ENCODE measurements at regions not wholly inside any gene's neighbourhood (a gene's known extent, or its start where the extent isn't known, plus 50 kb on each side); places are given as distances from the start of the nearest gene placed in this dataset.
"Not testable (repeated sequence)": the region's sequence is repeated elsewhere in the genome, so short reads cannot be mapped to it uniquely, and the experiment has no call there.

DNA sequence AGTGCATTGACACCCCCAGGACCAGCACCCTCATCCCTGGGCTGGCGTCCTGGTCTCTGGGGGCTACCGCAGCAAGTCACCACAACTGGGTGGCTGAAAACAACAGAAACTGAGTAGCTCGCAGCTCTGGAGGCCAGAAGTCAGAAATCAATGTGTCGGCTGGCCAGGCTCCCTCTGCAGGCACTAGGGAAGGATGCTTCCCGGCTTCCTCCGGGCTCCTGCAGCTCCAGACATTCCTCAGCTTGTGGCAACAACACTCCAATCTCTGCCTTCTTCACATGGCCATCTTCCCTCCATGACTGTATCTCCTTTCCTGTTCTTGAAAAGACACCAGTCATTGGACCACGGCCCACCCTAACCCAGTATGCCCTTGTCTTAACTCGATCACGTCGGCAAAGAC, 224.2 kb downstream of the NPHP4 start:
- in situ Hi-C loops (cut with MboI; ENCODE audit: low sequenced_read_pairs), result no loop called here

DNA sequence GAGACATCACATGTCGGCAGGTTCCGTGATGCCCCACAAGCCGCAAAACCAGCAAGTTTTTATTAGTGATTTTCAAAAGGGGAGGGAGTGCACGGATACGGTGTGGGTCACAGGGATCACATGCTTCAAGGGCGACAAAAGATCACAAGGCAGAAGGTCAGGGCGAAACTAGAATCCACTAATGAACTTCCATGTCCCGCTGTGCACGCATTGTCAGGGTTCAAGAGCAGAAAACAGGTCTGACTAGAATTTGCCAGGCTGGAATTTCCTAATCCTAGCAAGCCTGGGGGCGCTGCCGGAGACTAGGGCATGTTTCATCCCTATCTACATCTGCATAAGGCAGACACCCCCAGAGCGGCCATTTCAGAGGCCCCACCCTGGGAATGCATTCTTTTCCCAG, 225.2 kb downstream of the NPHP4 start:
- in situ Hi-C loops (cut with MboI; ENCODE audit: low sequenced_read_pairs), result not testable (repeated sequence)

DNA sequence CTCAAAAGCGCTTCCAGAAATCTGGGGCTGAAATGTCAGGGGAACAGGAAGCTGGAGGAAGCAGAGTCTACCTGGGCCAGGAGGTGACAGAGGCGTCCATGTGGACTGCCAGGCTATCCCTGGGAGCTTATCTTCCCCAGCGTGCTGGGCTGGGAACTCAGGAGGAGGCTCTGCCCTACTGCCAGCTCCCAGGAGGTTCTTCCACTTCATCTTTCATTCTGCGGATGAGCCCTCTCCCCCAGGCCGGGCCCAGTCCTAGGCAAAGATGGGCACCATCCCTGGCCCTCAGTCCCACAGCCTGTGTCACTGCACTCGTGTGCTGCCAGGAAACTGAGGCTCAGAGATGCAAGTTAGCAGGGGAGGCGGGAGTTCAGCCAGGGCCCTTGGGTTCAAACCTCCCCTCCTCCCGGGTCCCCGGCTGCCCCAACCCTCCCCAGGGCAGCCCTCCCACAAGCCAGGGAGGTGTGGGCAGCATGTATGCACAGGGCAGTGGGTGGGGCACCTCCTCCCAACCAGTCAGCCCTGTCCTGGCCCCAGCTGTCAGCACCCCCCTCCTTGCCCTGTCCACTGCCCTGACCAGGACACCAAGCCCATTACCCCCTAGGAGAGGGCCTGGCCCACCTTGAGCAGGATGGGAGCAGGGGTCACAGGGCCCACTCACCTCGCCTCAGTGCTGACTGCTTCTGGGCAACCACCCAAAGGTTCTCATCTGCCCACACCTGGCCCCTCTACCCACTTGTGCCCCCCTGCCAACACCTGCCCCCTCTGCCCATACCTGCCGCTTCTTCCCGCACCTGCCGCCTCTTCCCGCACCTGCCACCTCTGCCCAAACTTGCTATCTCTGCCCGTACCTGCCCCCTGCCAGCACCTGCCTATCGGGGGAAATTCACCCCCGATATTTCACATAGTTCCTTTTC, 226.0 kb downstream of the NPHP4 start:
- in situ Hi-C loops (cut with MboI; ENCODE audit: low sequenced_read_pairs), result no loop called here

GRCh38 chr1:5765483-5765882, 226.7 kb downstream of the NPHP4 start:
- in situ Hi-C loops (cut with MboI; ENCODE audit: low sequenced_read_pairs), result no loop called here

- in situ Hi-C loops (cut with MboI; ENCODE audit: low sequenced_read_pairs), result no loop called here
Measured at GRCh38 chr1:5764959-5765358, 227.3 kb downstream of the NPHP4 start.

- in situ Hi-C loops (cut with MboI; ENCODE audit: low sequenced_read_pairs), result no loop called here
Measured at GRCh38 chr1:5764464-5764863, 227.8 kb downstream of the NPHP4 start.

DNA sequence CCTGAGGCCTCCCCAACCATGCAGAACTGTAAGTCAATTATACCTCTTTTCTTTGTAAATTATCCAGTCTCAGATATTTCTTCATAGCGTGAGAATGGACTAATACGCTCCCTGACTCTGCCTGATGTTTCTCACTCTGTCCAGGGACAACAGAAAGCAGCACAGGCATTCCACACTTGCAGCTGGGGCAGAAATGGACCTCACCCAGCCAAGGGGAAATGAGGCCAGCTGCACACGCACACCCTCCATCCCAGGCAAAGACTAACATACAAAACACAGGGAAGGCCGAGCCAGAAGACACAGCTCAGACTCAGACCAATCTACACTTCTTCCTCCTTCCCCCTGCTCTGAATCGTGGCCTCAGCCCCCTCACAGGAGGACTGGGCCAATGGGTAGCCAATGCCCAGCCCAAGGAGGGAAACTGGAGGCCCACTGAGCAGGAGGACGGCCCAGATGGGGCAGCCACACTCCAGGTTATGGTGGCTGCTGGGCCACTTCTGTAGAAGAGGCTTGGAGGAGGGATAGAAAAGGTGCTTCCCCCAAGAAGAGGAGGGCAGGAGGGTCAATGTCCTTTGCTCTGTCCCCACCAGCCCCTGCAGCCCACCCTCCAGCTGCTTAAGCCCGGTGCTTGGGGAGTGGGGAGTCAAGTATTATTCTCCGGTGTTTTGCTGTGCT, 228.4 kb downstream of the NPHP4 start:
- in situ Hi-C loops (cut with MboI; ENCODE audit: low sequenced_read_pairs), result no loop called here

DNA sequence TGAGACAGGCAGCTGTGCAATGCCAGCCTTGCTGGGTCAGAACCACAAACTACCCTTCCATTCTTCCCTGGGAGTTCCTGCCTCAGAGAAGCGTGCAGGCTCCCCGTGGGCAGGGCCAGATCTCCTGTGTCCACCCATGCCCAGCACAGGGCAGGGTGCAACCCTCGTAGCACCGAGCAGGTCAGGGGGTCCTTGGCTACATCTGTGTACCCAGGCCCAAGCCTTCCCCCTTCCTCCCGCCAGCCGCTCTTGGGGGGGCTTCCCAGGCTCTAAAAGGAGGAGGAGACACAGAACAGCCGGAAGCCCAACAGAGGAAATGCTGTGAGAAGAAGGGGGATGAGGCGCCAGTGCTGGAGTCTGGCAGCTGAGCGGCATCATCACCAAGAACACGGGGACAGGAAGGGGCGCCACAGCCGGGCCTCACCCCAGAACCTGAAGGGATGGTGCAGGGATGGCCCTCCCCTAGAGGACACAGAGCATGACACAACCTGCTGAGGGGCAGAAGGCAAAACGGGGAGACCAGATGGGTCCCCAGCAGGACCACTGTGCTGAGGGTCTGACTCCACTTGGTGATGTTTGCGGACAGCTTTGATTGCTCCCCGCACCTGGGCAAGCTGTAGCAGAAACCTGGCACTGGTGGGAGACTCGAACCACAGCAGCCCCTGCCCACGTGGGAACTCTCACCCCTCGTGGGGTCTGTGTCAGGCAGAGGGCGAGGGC, 233.2 kb downstream of the NPHP4 start:
- in situ Hi-C loops (cut with MboI; ENCODE audit: low sequenced_read_pairs), result no loop called here

DNA sequence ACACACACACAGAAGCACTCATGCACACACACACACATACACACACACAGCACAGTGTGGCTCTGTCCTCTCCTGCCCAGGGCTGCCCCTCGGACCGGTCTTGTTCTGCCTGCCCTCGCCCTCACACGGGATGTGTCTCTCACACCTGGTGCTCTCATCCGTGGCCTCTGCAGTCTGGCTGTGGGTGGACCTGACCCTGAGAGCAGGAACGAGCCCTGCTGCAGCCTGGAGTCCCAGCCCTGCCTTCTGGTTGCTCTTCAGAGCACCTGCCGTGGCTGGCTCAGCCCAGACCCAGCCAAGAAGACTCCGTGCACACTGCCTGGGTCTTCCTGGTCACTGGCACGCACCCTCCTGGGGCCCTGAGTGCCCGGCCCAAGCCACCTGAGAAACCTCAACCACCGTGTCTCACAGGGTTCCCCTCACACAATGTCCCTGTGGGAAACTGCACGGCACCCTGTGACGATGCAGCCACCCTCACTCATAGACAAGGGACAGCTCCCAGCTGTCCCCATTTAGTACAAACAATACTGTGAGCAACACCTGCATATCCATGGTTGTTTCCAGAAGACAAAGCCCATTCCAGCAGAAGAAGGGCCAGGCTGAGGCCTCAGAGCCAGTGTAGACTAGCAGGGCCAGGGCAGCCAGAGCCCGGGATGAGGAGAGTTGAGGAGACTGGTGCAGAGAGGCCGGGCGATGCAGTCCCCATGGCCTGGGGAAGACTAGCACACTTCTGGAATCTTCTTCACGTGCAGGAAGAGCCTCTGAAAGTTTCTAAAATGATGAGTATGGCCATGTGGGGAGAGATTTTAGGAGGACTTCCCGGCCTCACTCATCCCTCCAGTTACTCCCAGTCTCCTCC, 234.0 kb downstream of the NPHP4 start:
- in situ Hi-C loops (cut with MboI; ENCODE audit: low sequenced_read_pairs), result no loop called here

- in situ Hi-C loops (cut with MboI; ENCODE audit: low sequenced_read_pairs), result no loop called here
Measured at GRCh38 chr1:5757187-5757805, 234.9 kb downstream of the NPHP4 start.

- in situ Hi-C loops (cut with MboI; ENCODE audit: low sequenced_read_pairs), result no loop called here
Measured at GRCh38 chr1:5756434-5757186, 235.6 kb downstream of the NPHP4 start.

GRCh38 chr1:5755552-5756125, 236.6 kb downstream of the NPHP4 start:
- in situ Hi-C loops (cut with MboI; ENCODE audit: low sequenced_read_pairs), result no loop called here

DNA sequence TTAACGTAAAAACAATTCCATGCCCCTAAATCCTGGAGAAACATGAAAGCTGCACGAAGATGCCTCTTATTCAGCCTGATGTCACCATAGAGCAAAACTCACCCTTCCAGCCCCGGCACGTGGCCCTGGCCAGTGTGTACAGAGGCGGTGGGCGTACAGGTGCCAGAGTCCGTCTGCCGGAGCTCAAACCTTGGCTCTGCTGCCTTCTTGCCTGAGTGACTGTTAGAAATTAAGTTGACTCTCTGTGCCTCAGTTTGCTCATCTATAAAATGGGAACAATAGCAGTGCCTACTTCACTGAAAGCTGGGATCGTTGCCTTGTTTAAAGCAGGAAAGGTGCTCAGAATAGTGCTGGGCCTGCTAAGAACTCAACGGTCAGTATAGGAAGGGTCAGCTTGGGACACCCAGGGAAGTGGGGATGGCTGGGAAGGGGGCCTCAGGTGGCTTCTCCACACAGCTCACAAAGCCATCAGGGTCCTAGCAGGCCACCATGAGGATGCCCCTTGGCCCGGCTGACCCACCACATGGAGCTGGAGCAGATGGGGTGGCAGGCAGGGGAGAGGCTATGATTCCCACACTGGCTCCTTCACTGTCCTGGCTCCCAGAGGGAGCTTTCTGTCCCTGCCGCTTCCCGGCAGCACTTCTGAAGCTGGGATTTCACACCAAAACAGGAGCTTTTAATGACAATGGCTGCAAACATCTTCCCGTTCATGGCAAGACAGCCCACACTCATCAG, 237.2 kb downstream of the NPHP4 start:
- in situ Hi-C loops (cut with MboI; ENCODE audit: low sequenced_read_pairs), result no loop called here

GRCh38 chr1:5753549-5754421, 238.4 kb downstream of the NPHP4 start:
- in situ Hi-C loops (cut with MboI; ENCODE audit: low sequenced_read_pairs), result no loop called here

- in situ Hi-C loops (cut with MboI; ENCODE audit: low sequenced_read_pairs), result no loop called here
Measured at GRCh38 chr1:5752746-5753548, 239.3 kb downstream of the NPHP4 start.

- in situ Hi-C loops (cut with MboI; ENCODE audit: low sequenced_read_pairs), result no loop called here
Measured at GRCh38 chr1:5751833-5752745, 240.1 kb downstream of the NPHP4 start.

Measured in HL-60/S4 (cell line).